HG02938 (cell line): ENCODE measurements at regions not wholly inside any gene's neighbourhood (a gene's known extent, or its start where the extent isn't known, plus 50 kb on each side); places are given as distances from the start of the nearest gene placed in this dataset.

Experiments used
- ATAC-seq: cut with Tn5 transposase; IDR thresholded peaks from one replicate; pipeline ENCODE4 v1.9.1; 2021; ENCODE audit warnings: mild to moderate bottlenecking, moderate library complexity; ENCODE audit not compliant: unreplicated experiment

- no peak for ATAC-seq
These were observed 811.4 kb upstream of the HS3ST1 start for GRCh38 chr4:12239897-12240636.

GRCh38 chr4:12231098-12231497, 802.4 kb upstream of the HS3ST1 start:
- ATAC-seq: no peak

- no peak for ATAC-seq
These were observed 792.3 kb upstream of the HS3ST1 start for GRCh38 chr4:12221031-12221430.

- no peak for ATAC-seq
These were observed 782.9 kb upstream of the HS3ST1 start for GRCh38 chr4:12211636-12212035.

- no peak for ATAC-seq
These were observed 778.7 kb upstream of the HS3ST1 start for GRCh38 chr4:12207396-12207795.

GRCh38 chr4:12206091-12206490, 777.4 kb upstream of the HS3ST1 start:
- no peak for ATAC-seq

- no peak for ATAC-seq
These were observed 775.3 kb upstream of the HS3ST1 start for GRCh38 chr4:12203945-12204344.

- ATAC-seq: no peak
These were observed 771.5 kb upstream of the HS3ST1 start for GRCh38 chr4:12200226-12200625.

GRCh38 chr4:12186526-12186925, 757.8 kb upstream of the HS3ST1 start:
- ATAC-seq: no peak

GRCh38 chr4:12178614-12179610, 750.2 kb upstream of the HS3ST1 start:
- ATAC-seq: no peak

GRCh38 chr4:12177416-12177815, 748.7 kb upstream of the HS3ST1 start:
- ATAC-seq: no peak

- no peak for ATAC-seq
These were observed 744.8 kb upstream of the HS3ST1 start for GRCh38 chr4:12173496-12173895.

GRCh38 chr4:12172198-12172973, 743.7 kb upstream of the HS3ST1 start:
- no peak for ATAC-seq

GRCh38 chr4:12170308-12170707, 741.6 kb upstream of the HS3ST1 start:
- ATAC-seq: no peak

GRCh38 chr4:12165616-12166015, 736.9 kb upstream of the HS3ST1 start:
- ATAC-seq: no peak

GRCh38 chr4:12146339-12146738, 717.6 kb upstream of the HS3ST1 start:
- ATAC-seq: no peak

- ATAC-seq: no peak
These were observed 717.1 kb upstream of the HS3ST1 start for GRCh38 chr4:12145768-12146167.

- ATAC-seq: no peak
These were observed 716.4 kb upstream of the HS3ST1 start for GRCh38 chr4:12145106-12145505.

GRCh38 chr4:12144051-12144450, 715.4 kb upstream of the HS3ST1 start:
- ATAC-seq: no peak

- no peak for ATAC-seq
These were observed 712.2 kb upstream of the HS3ST1 start for GRCh38 chr4:12140864-12141263.

GRCh38 chr4:12139296-12139695, 710.6 kb upstream of the HS3ST1 start:
- no peak for ATAC-seq
